Esophagus squamous epithelium (tissue), 5 donors: ENCODE measurements at regions not wholly inside any gene's neighbourhood (a gene's known extent, or its start where the extent isn't known, plus 50 kb on each side); places are given as distances from the start of the nearest gene placed in this dataset.

Experiments
- DNase-seq: peaks from one replicate; lab custom pipeline; 2025; lab: John Stamatoyannopoulos, UW
- H3K27ac ChIP-seq, 4 donors: fragments of 200-600 bp; sonication (generic); one replicate each; pipeline ENCODE4 v1.5.1; 2016 to 2019; ENCODE audit warnings: mild to moderate bottlenecking in 1 of 4
- H3K27me3 ChIP-seq, 4 donors: fragments of 200-600 bp; sonication (generic); 1 replicate in 3 of 4; 2 replicates in 1 of 4; pipeline versions ENCODE4 v1.5.1 to v1.6.0; 2017 to 2021; ENCODE audit warnings: antibody characterized with exemption in 1 of 4
- H3K36me3 ChIP-seq, 3 donors: fragments of 200-600 bp; sonication (generic); one replicate each; pipeline ENCODE4 v1.5.1; 2016 to 2019
- H3K4me1 ChIP-seq, 3 donors: fragments of 200-600 bp; sonication (generic); one replicate each; pipeline ENCODE4 v1.5.1; 2017 to 2019
- H3K4me3 ChIP-seq, 4 donors: fragments of 200-600 bp; sonication (generic); 1 replicate in 3 of 4; 2 replicates in 1 of 4; pipeline ENCODE4 v1.5.1; 2016 to 2019; ENCODE audit warnings: mild to moderate bottlenecking in 2 of 4, moderate library complexity in 1 of 4
- H3K9me3 ChIP-seq, 3 donors: fragments of 200-600 bp; sonication (generic); one replicate each; pipeline ENCODE4 v1.5.1; 2016 to 2019
- POLR2A ChIP-seq, 4 donors: fragments of 450-650 bp; IDR thresholded peaks; one replicate each; pipeline ENCODE4 v1.6.1; 2017; ENCODE audit warnings: antibody characterized with exemption in 4 of 4, mild to moderate bottlenecking in 4 of 4, moderate library complexity in 3 of 4
- WGBS, 2 donors: methylation state at CpG; one replicate each; pipeline ENCODE4 v1.1.5; 2018; 5-methylcytosine and 5-hydroxymethylcytosine counted together
- intact Hi-C: fragments of 100-400 bp; cut with DNase I; formaldehyde crosslinking; loops from one replicate; pipeline ENCODE4 v1.15.0; 2022
- TF ChIP-seq, protein P1 (sequence below), 6 experiments: fragments of 450-650 bp in 4 of 6; fragments of 200-600 bp in 2 of 6; sonication (generic) in 2 of 6; IDR thresholded peaks; one replicate each; pipeline ENCODE4 v1.5.1; 2016 to 2019; ENCODE audit warnings: antibody characterized with exemption in 6 of 6, mild to moderate bottlenecking in 4 of 6, moderate library complexity in 4 of 6
- donor health status: DM: yes; HTN: yes; CAD: no.

DNA sequence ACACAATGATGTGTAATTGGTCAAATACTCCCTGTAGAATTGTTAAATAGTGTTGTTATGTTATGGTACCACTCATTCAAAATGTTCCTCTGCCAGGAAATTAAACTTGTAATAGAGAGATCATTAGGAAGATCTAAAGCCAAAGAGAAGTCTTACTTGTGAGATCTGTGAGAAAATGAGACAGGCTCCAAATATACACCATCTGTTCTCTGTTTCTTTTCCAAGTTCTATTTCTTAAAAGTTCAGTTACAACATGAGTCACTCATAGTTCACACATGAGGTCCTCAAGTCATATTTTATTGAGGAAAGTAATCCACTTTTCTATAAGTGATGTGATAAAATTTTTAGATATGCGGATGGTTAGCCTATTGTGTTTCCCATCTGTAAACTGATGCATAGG lies 1038.1 kb upstream of the PRR20A start:
- no peaks in the 10 kb centered on the region for H3K4me1 ChIP-seq
- intact Hi-C loops, result no loop called here
- no peaks in the 10 kb centered on the region for H3K9me3 ChIP-seq
- WGBS, 2 donors, result 50 to 81% methylated on average over 1 of the region's 1 CpG
- no peaks in the 10 kb centered on the region for H3K27me3 ChIP-seq
- H3K4me3 ChIP-seq, result no peak overlapping the region
- no peak for DNase-seq
- H3K27ac ChIP-seq, result no peak overlapping the region
- H3K36me3 ChIP-seq, result no peaks in the 10 kb centered on the region
- TF ChIP-seq POLR2A (IDR thresholded peaks at IDR 0.05), result no peak
- TF ChIP-seq, protein P1, sequence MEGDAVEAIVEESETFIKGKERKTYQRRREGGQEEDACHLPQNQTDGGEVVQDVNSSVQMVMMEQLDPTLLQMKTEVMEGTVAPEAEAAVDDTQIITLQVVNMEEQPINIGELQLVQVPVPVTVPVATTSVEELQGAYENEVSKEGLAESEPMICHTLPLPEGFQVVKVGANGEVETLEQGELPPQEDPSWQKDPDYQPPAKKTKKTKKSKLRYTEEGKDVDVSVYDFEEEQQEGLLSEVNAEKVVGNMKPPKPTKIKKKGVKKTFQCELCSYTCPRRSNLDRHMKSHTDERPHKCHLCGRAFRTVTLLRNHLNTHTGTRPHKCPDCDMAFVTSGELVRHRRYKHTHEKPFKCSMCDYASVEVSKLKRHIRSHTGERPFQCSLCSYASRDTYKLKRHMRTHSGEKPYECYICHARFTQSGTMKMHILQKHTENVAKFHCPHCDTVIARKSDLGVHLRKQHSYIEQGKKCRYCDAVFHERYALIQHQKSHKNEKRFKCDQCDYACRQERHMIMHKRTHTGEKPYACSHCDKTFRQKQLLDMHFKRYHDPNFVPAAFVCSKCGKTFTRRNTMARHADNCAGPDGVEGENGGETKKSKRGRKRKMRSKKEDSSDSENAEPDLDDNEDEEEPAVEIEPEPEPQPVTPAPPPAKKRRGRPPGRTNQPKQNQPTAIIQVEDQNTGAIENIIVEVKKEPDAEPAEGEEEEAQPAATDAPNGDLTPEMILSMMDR (IDR thresholded peaks at IDR 0.05), result no peak

DNA sequence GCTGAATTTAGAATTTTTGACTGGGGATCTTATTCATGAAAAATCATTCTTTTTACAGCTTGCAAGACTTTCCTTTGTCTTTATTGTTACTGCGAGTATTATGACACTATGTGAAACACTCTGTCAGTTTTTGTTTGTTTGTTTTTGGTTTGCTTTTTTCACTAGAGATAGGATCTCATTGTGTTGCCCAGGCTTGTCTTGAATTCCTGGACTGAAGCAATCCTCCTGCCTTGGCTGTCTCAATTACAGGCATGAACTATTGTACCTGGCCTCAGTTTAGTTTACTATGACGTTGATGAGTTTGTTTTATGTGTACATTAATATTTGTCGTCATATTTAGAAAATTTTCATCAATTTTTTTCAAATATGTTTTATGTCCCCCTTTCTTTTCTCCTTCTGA lies 1030.0 kb upstream of the PRR20A start:
- DNase-seq, result no peak
- Histone ChIP-seq H3K27ac (no peak overlapping the region), H3K27me3 (no peaks in the 10 kb centered on the region), H3K4me1 (no peaks in the 10 kb centered on the region), H3K9me3 (no peaks in the 10 kb centered on the region), H3K36me3 (no peaks in the 10 kb centered on the region), H3K4me3 (no peak overlapping the region)
- 36 to 42% methylated on average over 3 of the region's 3 CpGs for WGBS, 2 donors
- TF ChIP-seq, protein P1 (IDR thresholded peaks at IDR 0.05), result no peak
- no peak for TF ChIP-seq POLR2A (IDR thresholded peaks at IDR 0.05)
- intact Hi-C loops, result no loop called here

DNA sequence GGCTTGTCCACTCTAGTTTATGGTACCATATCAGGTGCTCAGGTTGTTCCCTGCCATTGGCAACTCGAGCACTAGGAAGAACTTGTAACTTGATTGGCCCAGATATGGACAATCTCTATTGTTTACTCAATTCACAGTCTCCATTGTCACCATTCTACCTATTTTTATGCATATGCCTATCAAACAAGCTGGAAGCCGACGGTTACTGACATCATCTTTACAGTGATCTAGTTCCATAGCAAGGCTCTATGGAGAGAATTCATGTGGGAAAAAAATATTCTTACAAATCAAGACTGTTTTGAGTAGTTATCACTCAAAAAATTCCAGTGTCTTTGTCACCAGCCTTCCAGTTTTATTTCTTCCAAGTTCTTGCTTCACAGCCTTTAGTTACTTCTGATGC lies 1006.2 kb upstream of the PRR20A start:
- TF ChIP-seq POLR2A (IDR thresholded peaks at IDR 0.05), result no peak
- TF ChIP-seq, protein P1 (IDR thresholded peaks at IDR 0.05), result no peak
- no peak for DNase-seq
- Histone ChIP-seq H3K27me3 (no peaks in the 10 kb centered on the region), H3K27ac (no peak overlapping the region), H3K9me3 (no peaks in the 10 kb centered on the region), H3K36me3 (no peaks in the 10 kb centered on the region), H3K4me3 (no peak overlapping the region), H3K4me1 (no peaks in the 10 kb centered on the region)
- WGBS, 2 donors, result 60 to 75% methylated on average over 3 of the region's 3 CpGs
- intact Hi-C loops, result no loop called here

DNA sequence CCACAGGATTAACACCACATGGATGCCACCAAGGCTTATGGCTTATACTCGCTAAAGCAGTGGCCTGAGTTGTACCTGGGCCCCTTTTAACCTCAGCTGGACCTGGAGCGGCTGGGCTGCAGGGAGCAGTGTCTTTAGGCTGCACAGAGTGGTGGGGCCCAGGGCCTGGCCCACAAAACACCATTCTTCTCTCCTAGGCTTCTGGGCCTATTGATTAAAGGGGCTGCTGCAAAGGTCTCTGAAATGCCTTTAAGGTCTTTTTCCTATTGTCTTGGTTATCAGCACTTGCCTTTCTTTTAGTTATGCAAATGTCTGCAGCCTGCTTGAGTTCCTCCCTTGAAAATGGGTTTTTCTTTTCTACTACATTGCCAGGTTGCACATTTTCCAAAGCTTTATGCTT lies 973.9 kb upstream of the PRR20A start:
- no peak for DNase-seq
- Histone ChIP-seq H3K27me3 (no peaks in the 10 kb centered on the region), H3K4me3 (no peak overlapping the region), H3K4me1 (no peaks in the 10 kb centered on the region), H3K9me3 (peaks cover 0 to 8% (median 0%) of the 10 kb centered on the region in 3 donors), H3K36me3 (no peaks in the 10 kb centered on the region), H3K27ac (no peak overlapping the region)
- WGBS, 2 donors, result 43 to 45% methylated on average over 1 to 2 of the region's 2 CpGs
- intact Hi-C loops, result no loop called here
- TF ChIP-seq POLR2A (IDR thresholded peaks at IDR 0.05), result no peak
- TF ChIP-seq, protein P1 (IDR thresholded peaks at IDR 0.05), result no peak

DNA sequence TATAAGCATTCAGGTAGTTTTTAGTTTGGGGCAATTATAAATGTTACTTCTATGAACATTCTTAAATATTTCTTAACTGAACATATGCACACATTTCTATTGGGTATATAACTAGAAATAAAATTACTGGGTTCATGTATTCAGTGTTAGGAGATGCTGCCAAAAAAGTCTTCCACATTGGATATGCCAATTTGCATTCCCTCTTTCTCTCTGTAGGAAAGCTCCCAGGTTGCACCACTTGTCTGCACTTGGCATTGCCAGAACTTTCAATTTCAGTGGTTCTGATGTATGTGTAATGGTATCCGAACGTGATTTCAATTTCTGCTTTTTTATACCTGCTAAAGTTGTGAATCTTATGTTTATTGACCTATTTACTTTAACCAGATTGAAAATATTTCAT lies 972.1 kb upstream of the PRR20A start:
- no peak overlapping the region for H3K27ac ChIP-seq
- DNase-seq, result no peak
- no peaks in the 10 kb centered on the region for H3K36me3 ChIP-seq
- H3K4me1 ChIP-seq, result no peaks in the 10 kb centered on the region
- H3K9me3 ChIP-seq, result peaks cover 0 to 8% (median 0%) of the 10 kb centered on the region in 3 donors
- H3K4me3 ChIP-seq, result no peak overlapping the region
- WGBS, 2 donors, result 72 to 81% methylated on average over 2 of the region's 2 CpGs
- no peak for TF ChIP-seq POLR2A (IDR thresholded peaks at IDR 0.05)
- TF ChIP-seq, protein P1 (IDR thresholded peaks at IDR 0.05), result no peak
- intact Hi-C loops, result no loop called here
- no peaks in the 10 kb centered on the region for H3K27me3 ChIP-seq
